ENCODE measurements at regions not wholly inside any gene's neighbourhood (a gene's known extent, or its start where the extent isn't known, plus 50 kb on each side); places are given as distances from the start of the nearest gene placed in this dataset.

DNA sequence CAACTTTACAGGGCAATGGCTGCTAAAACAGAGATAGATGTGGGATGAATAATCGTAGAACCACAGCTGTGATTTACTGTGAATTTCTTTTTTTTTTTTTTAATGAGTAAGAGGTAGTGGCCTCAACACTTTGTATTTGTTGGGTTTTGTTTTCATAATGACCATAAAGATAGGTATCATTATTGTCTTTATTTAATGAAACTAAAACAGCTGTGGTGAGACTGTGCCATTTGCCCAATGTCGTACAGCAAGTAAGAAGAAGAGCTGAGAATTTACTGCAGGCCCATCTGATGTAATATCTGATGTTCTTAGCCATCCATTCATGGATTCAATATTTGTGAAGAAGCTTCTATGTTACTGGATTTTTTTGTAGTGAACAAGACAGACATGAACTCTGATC, 271.2 kb downstream of the IPMK start:
- Histone ChIP-seq H3K9me3 (ENCODE audit: control extremely low read depth in 1 of 5, control insufficient read depth in 4 of 5, insufficient read depth in 2 of 5, low read depth in 1 of 5, low read length in 4 of 5) (no peaks in the 10 kb centered on the region), H3K4me3 (ENCODE audit: control insufficient read depth in 1 of 7, extremely low read depth in 1 of 7, insufficient read depth in 4 of 7, low read depth in 2 of 7, low read length in 6 of 7) (no peak overlapping the region), H3K36me3 (ENCODE audit: control insufficient read depth in 4 of 4, insufficient read depth in 4 of 4, low read length in 3 of 4) (no peaks in the 10 kb centered on the region), H3K27ac (ENCODE audit: insufficient read depth in 1 of 2, low read depth in 1 of 2, low read length in 2 of 2, poor library complexity in 1 of 2, severe bottlenecking in 2 of 2) (no peak overlapping the region), H3K27me3 (replicated peaks in 2 of 5; ENCODE audit: control insufficient read depth in 4 of 5, insufficient read depth in 5 of 5, low read length in 4 of 5) (peaks cover 0 to 2% (median 0%) of the 10 kb centered on the region in 5 experiments), H3K4me1 (ENCODE audit: control extremely low read depth in 1 of 4, control insufficient read depth in 4 of 4, insufficient read depth in 4 of 4, low read length in 3 of 4) (no peaks in the 10 kb centered on the region)
- no peak for DNase-seq
- no CpG with 5 or more reads among the region's 2 CpGs for WGBS (ENCODE audit: insufficient coverage)
- CTCF ChIA-PET, result interaction anchor here (1.2 kb wide), 1 partner anchor 10 kb away, joined by 3 read pairs; no protein-coding TSS in a partner anchor
- POLR2A ChIA-PET, result no interaction called here

DNA sequence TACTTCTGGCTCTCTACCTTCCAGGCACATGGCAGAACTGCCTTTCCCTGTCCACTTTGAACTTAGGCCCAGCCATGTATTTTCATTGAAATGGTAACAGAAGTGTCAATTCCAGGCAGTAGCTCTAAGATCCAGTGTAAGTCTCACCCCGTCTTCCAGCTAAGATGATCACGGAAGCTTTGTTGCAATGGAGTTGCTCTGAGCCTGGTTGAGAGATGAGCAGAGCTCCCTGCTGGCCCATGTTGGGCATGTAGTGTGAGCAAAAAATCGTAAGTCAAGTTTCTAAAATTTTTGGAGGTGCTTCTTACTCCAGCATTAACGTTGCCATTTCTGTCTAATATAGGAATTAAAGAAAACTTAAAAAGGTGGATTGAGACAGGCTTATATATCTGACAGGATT, 274.4 kb downstream of the IPMK start:
- ChIA-PET POLR2A (interaction anchor here (0.6 kb wide), 1 partner anchor 261 kb away, joined by 3 read pairs; no protein-coding TSS in a partner anchor), CTCF (no interaction called here)
- H3K4me3 ChIP-seq (ENCODE audit: control insufficient read depth in 1 of 7, extremely low read depth in 1 of 7, insufficient read depth in 4 of 7, low read depth in 2 of 7, low read length in 6 of 7), result no peak overlapping the region
- 87% methylated on average over 3 of the region's 4 CpGs for WGBS (ENCODE audit: insufficient coverage)
- no peaks in the 10 kb centered on the region for H3K27me3 ChIP-seq (replicated peaks in 2 of 5; ENCODE audit: control insufficient read depth in 4 of 5, insufficient read depth in 5 of 5, low read length in 4 of 5)
- no peaks in the 10 kb centered on the region for H3K36me3 ChIP-seq (ENCODE audit: control insufficient read depth in 4 of 4, insufficient read depth in 4 of 4, low read length in 3 of 4)
- no peaks in the 10 kb centered on the region for H3K4me1 ChIP-seq (ENCODE audit: control extremely low read depth in 1 of 4, control insufficient read depth in 4 of 4, insufficient read depth in 4 of 4, low read length in 3 of 4)
- no peak for DNase-seq
- H3K27ac ChIP-seq (ENCODE audit: insufficient read depth in 1 of 2, low read depth in 1 of 2, low read length in 2 of 2, poor library complexity in 1 of 2, severe bottlenecking in 2 of 2), result no peak overlapping the region
- H3K9me3 ChIP-seq (ENCODE audit: control extremely low read depth in 1 of 5, control insufficient read depth in 4 of 5, insufficient read depth in 2 of 5, low read depth in 1 of 5, low read length in 4 of 5), result no peaks in the 10 kb centered on the region

DNA sequence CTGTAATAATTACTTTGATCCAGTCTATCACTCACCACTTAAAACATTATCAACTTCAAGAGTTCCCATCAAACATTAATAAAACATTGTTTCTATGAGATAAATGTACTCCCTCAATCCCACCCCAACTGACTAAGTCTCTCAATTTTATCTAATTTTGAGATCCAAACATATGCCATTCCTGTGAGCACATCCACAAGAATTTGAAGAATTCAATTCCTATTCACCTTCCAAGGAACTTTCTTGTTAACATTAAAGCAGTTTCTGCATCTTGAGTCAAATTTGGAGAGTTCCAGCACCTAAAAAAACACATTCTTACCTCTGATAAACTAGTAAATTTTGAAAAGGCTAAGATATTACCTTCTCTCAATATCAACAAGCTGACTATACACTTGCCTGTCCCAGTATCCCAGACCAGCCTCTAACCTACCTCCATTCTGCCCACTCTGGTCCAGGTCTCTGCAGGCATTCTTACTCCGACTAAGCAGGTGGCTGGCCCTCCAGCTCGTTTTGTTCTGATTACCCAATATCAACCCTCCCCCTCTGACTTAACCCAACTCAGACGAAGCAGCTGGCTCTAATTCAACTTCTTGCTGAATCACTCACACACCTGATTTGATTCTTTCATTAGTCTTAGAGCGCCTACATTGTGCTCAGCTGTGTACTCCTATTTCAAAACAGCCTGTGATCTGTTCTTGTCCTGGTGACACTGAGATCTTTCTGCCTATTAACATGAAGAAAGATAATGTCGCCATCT, 275.2 kb downstream of the IPMK start:
- WGBS (ENCODE audit: insufficient coverage), result 47% methylated on average over 2 of the region's 5 CpGs
- CTCF ChIA-PET, result no interaction called here

DNA sequence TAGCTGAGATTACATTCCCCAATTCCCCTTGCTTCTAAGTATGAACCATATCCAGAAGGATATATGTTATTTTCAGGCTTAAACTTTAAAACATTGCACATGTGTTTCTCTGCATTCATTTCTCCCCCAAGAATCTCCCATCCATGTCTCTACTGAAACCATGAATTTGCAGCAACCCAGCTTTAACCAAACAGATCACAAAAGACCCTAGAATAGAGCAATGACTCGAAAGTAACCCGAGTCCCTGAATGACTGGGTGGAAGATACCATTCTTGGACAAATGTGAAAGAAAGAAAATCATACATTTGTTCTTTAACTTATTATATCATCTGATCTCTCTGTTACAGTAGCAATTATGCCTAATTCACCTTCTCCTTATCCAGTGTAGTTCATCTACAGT, 278.7 kb downstream of the IPMK start:
- no peak for DNase-seq
- no peaks in the 10 kb centered on the region for H3K36me3 ChIP-seq (ENCODE audit: control insufficient read depth in 4 of 4, insufficient read depth in 4 of 4, low read length in 3 of 4)
- H3K9me3 ChIP-seq (ENCODE audit: control extremely low read depth in 1 of 5, control insufficient read depth in 4 of 5, insufficient read depth in 2 of 5, low read depth in 1 of 5, low read length in 4 of 5), result no peaks in the 10 kb centered on the region
- no CpG with 5 or more reads among the region's 2 CpGs for WGBS (ENCODE audit: insufficient coverage)
- H3K4me1 ChIP-seq (ENCODE audit: control extremely low read depth in 1 of 4, control insufficient read depth in 4 of 4, insufficient read depth in 4 of 4, low read length in 3 of 4), result no peaks in the 10 kb centered on the region
- H3K27me3 ChIP-seq (replicated peaks in 2 of 5; ENCODE audit: control insufficient read depth in 4 of 5, insufficient read depth in 5 of 5, low read length in 4 of 5), result no peaks in the 10 kb centered on the region
- H3K4me3 ChIP-seq (ENCODE audit: control insufficient read depth in 1 of 7, extremely low read depth in 1 of 7, insufficient read depth in 4 of 7, low read depth in 2 of 7, low read length in 6 of 7), result no peak overlapping the region
- POLR2A ChIA-PET, result no interaction called here
- CTCF ChIA-PET, result no interaction called here
- no peak overlapping the region for H3K27ac ChIP-seq (ENCODE audit: insufficient read depth in 1 of 2, low read depth in 1 of 2, low read length in 2 of 2, poor library complexity in 1 of 2, severe bottlenecking in 2 of 2)

More for the DNA sequence above, 275.2 kb downstream of the IPMK start:
- Histone ChIP-seq H3K27ac (ENCODE audit: insufficient read depth in 1 of 2, low read depth in 1 of 2, low read length in 2 of 2, poor library complexity in 1 of 2, severe bottlenecking in 2 of 2) (no peak overlapping the region), H3K27me3 (replicated peaks in 2 of 5; ENCODE audit: control insufficient read depth in 4 of 5, insufficient read depth in 5 of 5, low read length in 4 of 5) (no peaks in the 10 kb centered on the region), H3K4me1 (ENCODE audit: control extremely low read depth in 1 of 4, control insufficient read depth in 4 of 4, insufficient read depth in 4 of 4, low read length in 3 of 4) (no peaks in the 10 kb centered on the region), H3K4me3 (ENCODE audit: control insufficient read depth in 1 of 7, extremely low read depth in 1 of 7, insufficient read depth in 4 of 7, low read depth in 2 of 7, low read length in 6 of 7) (no peak overlapping the region), H3K9me3 (ENCODE audit: control extremely low read depth in 1 of 5, control insufficient read depth in 4 of 5, insufficient read depth in 2 of 5, low read depth in 1 of 5, low read length in 4 of 5) (no peaks in the 10 kb centered on the region), H3K36me3 (ENCODE audit: control insufficient read depth in 4 of 4, insufficient read depth in 4 of 4, low read length in 3 of 4) (no peaks in the 10 kb centered on the region)
- DNase-seq, result no peak
- POLR2A ChIA-PET, result no interaction called here

- H3K9me3 ChIP-seq (ENCODE audit: control extremely low read depth in 1 of 5, control insufficient read depth in 4 of 5, insufficient read depth in 2 of 5, low read depth in 1 of 5, low read length in 4 of 5), result no peaks in the 10 kb centered on the region
- H3K36me3 ChIP-seq (ENCODE audit: control insufficient read depth in 4 of 4, insufficient read depth in 4 of 4, low read length in 3 of 4), result no peaks in the 10 kb centered on the region
- CTCF ChIA-PET, result interaction anchor here (0.8 kb wide), 1 partner anchor 9 kb away, joined by 3 read pairs; no protein-coding TSS in a partner anchor
- 94% methylated on average over 4 of the region's 6 CpGs for WGBS (ENCODE audit: insufficient coverage)
- no peaks in the 10 kb centered on the region for H3K4me1 ChIP-seq (ENCODE audit: control extremely low read depth in 1 of 4, control insufficient read depth in 4 of 4, insufficient read depth in 4 of 4, low read length in 3 of 4)
- no peaks in the 10 kb centered on the region for H3K27me3 ChIP-seq (replicated peaks in 2 of 5; ENCODE audit: control insufficient read depth in 4 of 5, insufficient read depth in 5 of 5, low read length in 4 of 5)
- DNase-seq, result no peak
- POLR2A ChIA-PET, result no interaction called here
- H3K27ac ChIP-seq (ENCODE audit: insufficient read depth in 1 of 2, low read depth in 1 of 2, low read length in 2 of 2, poor library complexity in 1 of 2, severe bottlenecking in 2 of 2), result no peak overlapping the region
- H3K4me3 ChIP-seq (ENCODE audit: control insufficient read depth in 1 of 7, extremely low read depth in 1 of 7, insufficient read depth in 4 of 7, low read depth in 2 of 7, low read length in 6 of 7), result no peak overlapping the region
These were observed 280.5 kb downstream of the IPMK start for GRCh38 chr10:57987055-57987721.

- Histone ChIP-seq H3K9me3 (ENCODE audit: control extremely low read depth in 1 of 5, control insufficient read depth in 4 of 5, insufficient read depth in 2 of 5, low read depth in 1 of 5, low read length in 4 of 5) (no peaks in the 10 kb centered on the region), H3K27me3 (replicated peaks in 2 of 5; ENCODE audit: control insufficient read depth in 4 of 5, insufficient read depth in 5 of 5, low read length in 4 of 5) (no peaks in the 10 kb centered on the region), H3K4me1 (ENCODE audit: control extremely low read depth in 1 of 4, control insufficient read depth in 4 of 4, insufficient read depth in 4 of 4, low read length in 3 of 4) (no peaks in the 10 kb centered on the region), H3K27ac (ENCODE audit: insufficient read depth in 1 of 2, low read depth in 1 of 2, low read length in 2 of 2, poor library complexity in 1 of 2, severe bottlenecking in 2 of 2) (no peak overlapping the region), H3K4me3 (ENCODE audit: control insufficient read depth in 1 of 7, extremely low read depth in 1 of 7, insufficient read depth in 4 of 7, low read depth in 2 of 7, low read length in 6 of 7) (no peak overlapping the region), H3K36me3 (ENCODE audit: control insufficient read depth in 4 of 4, insufficient read depth in 4 of 4, low read length in 3 of 4) (no peaks in the 10 kb centered on the region)
- no peak for DNase-seq
- no CpG with 5 or more reads among the region's 1 CpG for WGBS (ENCODE audit: insufficient coverage)
- ChIA-PET POLR2A (no interaction called here), CTCF (interaction anchor here (0.8 kb wide), 1 partner anchor 10 kb away, joined by 3 read pairs; no protein-coding TSS in a partner anchor)
These were observed 281.3 kb downstream of the IPMK start for GRCh38 chr10:57986422-57986821.

DNA sequence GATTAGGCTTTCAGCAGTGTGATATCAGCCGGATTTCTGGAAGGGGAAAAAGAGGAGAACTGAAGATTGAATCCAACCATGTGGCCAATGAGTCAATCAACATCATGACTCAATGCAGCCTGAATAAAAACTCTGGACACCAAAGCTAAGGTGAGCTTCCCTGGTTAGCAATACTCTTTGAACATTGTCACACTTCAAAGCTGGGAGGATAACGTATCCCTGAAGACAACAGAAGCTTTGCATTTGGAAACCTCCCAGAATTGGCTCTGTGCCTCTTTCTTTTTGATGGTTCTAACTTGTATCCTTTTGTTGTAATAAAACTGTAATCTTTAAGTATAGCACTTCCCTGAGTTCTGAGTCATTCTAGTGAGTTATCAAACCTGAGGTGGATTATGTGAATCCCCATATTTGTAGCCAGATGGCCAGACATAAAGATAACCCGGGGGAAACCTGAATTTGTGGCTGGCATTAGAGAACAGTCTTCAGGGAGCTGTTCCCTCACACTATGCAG, 284.4 kb downstream of the IPMK start:
- Histone ChIP-seq H3K9me3 (ENCODE audit: control extremely low read depth in 1 of 5, control insufficient read depth in 4 of 5, insufficient read depth in 2 of 5, low read depth in 1 of 5, low read length in 4 of 5) (no peaks in the 10 kb centered on the region), H3K27ac (ENCODE audit: insufficient read depth in 1 of 2, low read depth in 1 of 2, low read length in 2 of 2, poor library complexity in 1 of 2, severe bottlenecking in 2 of 2) (no peak overlapping the region), H3K27me3 (replicated peaks in 2 of 5; ENCODE audit: control insufficient read depth in 4 of 5, insufficient read depth in 5 of 5, low read length in 4 of 5) (no peaks in the 10 kb centered on the region), H3K36me3 (ENCODE audit: control insufficient read depth in 4 of 4, insufficient read depth in 4 of 4, low read length in 3 of 4) (no peaks in the 10 kb centered on the region), H3K4me3 (ENCODE audit: control insufficient read depth in 1 of 7, extremely low read depth in 1 of 7, insufficient read depth in 4 of 7, low read depth in 2 of 7, low read length in 6 of 7) (no peak overlapping the region), H3K4me1 (ENCODE audit: control extremely low read depth in 1 of 4, control insufficient read depth in 4 of 4, insufficient read depth in 4 of 4, low read length in 3 of 4) (no peaks in the 10 kb centered on the region)
- no peak for DNase-seq
- 90% methylated on average over 2 of the region's 3 CpGs for WGBS (ENCODE audit: insufficient coverage)
- ChIA-PET POLR2A (no interaction called here), CTCF (no interaction called here)
